ENCODE measurements at regions not wholly inside any gene's neighbourhood (a gene's known extent, or its start where the extent isn't known, plus 50 kb on each side); places are given as distances from the start of the nearest gene placed in this dataset.

GRCh38 chr2:145685383-145686050, 1165.6 kb upstream of the ZEB2 start:
- Histone ChIP-seq H3K4me1 (ENCODE audit: low read depth) (no peaks in the 10 kb centered on the region), H3K27ac (no peak overlapping the region), H3K4me3 (no peak overlapping the region), H3K36me3 (no peaks in the 10 kb centered on the region), H3K27me3 (no peaks in the 10 kb centered on the region), H3K9me3 (ENCODE audit: low read depth) (no peaks in the 10 kb centered on the region)
- peak in 1 of 2 donors; percentile 68 for DNase-seq (ENCODE audit: low read depth in 1 of 2, low spot score in 1 of 2)
- TF ChIP-seq, protein P1, sequence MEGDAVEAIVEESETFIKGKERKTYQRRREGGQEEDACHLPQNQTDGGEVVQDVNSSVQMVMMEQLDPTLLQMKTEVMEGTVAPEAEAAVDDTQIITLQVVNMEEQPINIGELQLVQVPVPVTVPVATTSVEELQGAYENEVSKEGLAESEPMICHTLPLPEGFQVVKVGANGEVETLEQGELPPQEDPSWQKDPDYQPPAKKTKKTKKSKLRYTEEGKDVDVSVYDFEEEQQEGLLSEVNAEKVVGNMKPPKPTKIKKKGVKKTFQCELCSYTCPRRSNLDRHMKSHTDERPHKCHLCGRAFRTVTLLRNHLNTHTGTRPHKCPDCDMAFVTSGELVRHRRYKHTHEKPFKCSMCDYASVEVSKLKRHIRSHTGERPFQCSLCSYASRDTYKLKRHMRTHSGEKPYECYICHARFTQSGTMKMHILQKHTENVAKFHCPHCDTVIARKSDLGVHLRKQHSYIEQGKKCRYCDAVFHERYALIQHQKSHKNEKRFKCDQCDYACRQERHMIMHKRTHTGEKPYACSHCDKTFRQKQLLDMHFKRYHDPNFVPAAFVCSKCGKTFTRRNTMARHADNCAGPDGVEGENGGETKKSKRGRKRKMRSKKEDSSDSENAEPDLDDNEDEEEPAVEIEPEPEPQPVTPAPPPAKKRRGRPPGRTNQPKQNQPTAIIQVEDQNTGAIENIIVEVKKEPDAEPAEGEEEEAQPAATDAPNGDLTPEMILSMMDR (IDR thresholded peaks at IDR 0.05; ENCODE audit: low read depth, low read length): no peak

- no peaks in the 10 kb centered on the region for H3K36me3 ChIP-seq
- no peaks in the 10 kb centered on the region for H3K9me3 ChIP-seq (ENCODE audit: low read depth)
- no peaks in the 10 kb centered on the region for H3K27me3 ChIP-seq
- H3K27ac ChIP-seq: no peak overlapping the region
- DNase-seq (ENCODE audit: low read depth in 1 of 2, low spot score in 1 of 2): no peak
- TF ChIP-seq, protein P1 (IDR thresholded peaks at IDR 0.05; ENCODE audit: low read depth, low read length): no peak
- H3K4me1 ChIP-seq (ENCODE audit: low read depth): no peaks in the 10 kb centered on the region
- H3K4me3 ChIP-seq: no peak overlapping the region
Measured at GRCh38 chr2:145682546-145683157, 1162.7 kb upstream of the ZEB2 start.

- H3K36me3 ChIP-seq: no peaks in the 10 kb centered on the region
- DNase-seq (ENCODE audit: low read depth in 1 of 2, low spot score in 1 of 2): no peak
- H3K9me3 ChIP-seq (ENCODE audit: low read depth): no peaks in the 10 kb centered on the region
- no peak overlapping the region for H3K27ac ChIP-seq
- H3K4me1 ChIP-seq (ENCODE audit: low read depth): no peaks in the 10 kb centered on the region
- H3K27me3 ChIP-seq: no peaks in the 10 kb centered on the region
- TF ChIP-seq, protein P1 (IDR thresholded peaks at IDR 0.05; ENCODE audit: low read depth, low read length): no peak
- no peak overlapping the region for H3K4me3 ChIP-seq
Measured at GRCh38 chr2:145680276-145680675, 1160.4 kb upstream of the ZEB2 start.

DNA sequence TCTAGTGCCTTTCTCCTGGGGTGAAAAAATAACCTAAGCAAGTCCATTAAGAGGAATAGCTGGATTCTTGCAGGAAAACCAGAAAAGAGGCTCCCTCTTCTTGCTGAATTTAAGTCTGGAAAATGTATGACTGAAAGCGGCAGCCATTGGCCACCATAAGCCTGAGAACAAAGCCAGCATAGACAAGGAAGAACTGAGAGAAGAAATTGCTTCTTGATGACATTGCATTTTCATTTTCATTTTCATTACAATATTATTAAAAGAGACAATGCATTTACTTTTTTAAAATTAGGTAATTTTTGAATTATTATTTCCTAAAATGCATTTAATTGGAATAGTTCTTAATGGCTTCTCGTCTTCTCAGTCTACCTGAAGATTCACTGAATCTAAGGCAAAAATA, 1157.5 kb upstream of the ZEB2 start:
- H3K27me3 ChIP-seq: no peaks in the 10 kb centered on the region
- no peaks in the 10 kb centered on the region for H3K9me3 ChIP-seq (ENCODE audit: low read depth)
- no peaks in the 10 kb centered on the region for H3K36me3 ChIP-seq
- no peak overlapping the region for H3K27ac ChIP-seq
- TF ChIP-seq, protein P1 (IDR thresholded peaks at IDR 0.05; ENCODE audit: low read depth, low read length): no peak
- no peaks in the 10 kb centered on the region for H3K4me1 ChIP-seq (ENCODE audit: low read depth)
- no peak overlapping the region for H3K4me3 ChIP-seq
- DNase-seq (ENCODE audit: low read depth in 1 of 2, low spot score in 1 of 2): no peak

GRCh38 chr2:145674705-145675104, 1154.8 kb upstream of the ZEB2 start:
- Histone ChIP-seq H3K4me1 (ENCODE audit: low read depth) (no peaks in the 10 kb centered on the region), H3K9me3 (ENCODE audit: low read depth) (no peaks in the 10 kb centered on the region), H3K4me3 (no peak overlapping the region), H3K27me3 (no peaks in the 10 kb centered on the region), H3K36me3 (no peaks in the 10 kb centered on the region), H3K27ac (no peak overlapping the region)
- TF ChIP-seq, protein P1 (IDR thresholded peaks at IDR 0.05; ENCODE audit: low read depth, low read length): no peak
- DNase-seq (ENCODE audit: low read depth in 1 of 2, low spot score in 1 of 2): no peak
